Stimulated activated CD4-positive, alpha-beta T cell treated with anti-CD3 and anti-CD28 coated beads, Interleukin-4, amount 100 ng/mL, for 1 hour (primary cell): ENCODE measurements at regions not wholly inside any gene's neighbourhood (a gene's known extent, or its start where the extent isn't known, plus 50 kb on each side); places are given as distances from the start of the nearest gene placed in this dataset.
A peak's percentile ranks its signal among the peaks of the same experiment; 100 is the strongest.

ENCODE experiments used
- DNase-seq: peaks from one replicate; pipeline ENCODE4 v3.0.0-alpha.2; 2020

- DNase-seq: peak; percentile 8
These were observed 146.7 kb downstream of the TSN start for GRCh38 chr2:121902171-121902591.

DNA sequence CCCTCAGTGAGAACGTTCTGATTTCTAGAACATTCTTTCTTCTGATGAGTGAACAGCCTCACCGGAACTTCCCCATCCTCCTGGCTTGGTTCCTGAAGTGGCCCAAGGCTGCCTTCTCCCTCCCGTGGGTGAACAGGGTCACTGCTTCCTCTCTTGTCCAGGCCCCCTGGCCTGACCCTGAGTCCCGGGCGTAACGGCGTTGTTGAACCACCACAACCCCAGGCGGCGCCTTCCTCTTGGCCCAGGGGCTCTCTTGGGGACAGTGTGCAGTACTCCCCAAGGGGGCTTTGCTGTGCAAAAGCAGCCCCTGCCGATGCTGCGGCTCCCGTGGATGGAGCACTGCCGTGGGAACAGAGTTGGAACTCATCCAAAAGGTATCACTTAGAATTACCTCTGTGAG is 147.2 kb downstream of the TSN start:
- no peak for DNase-seq

DNA sequence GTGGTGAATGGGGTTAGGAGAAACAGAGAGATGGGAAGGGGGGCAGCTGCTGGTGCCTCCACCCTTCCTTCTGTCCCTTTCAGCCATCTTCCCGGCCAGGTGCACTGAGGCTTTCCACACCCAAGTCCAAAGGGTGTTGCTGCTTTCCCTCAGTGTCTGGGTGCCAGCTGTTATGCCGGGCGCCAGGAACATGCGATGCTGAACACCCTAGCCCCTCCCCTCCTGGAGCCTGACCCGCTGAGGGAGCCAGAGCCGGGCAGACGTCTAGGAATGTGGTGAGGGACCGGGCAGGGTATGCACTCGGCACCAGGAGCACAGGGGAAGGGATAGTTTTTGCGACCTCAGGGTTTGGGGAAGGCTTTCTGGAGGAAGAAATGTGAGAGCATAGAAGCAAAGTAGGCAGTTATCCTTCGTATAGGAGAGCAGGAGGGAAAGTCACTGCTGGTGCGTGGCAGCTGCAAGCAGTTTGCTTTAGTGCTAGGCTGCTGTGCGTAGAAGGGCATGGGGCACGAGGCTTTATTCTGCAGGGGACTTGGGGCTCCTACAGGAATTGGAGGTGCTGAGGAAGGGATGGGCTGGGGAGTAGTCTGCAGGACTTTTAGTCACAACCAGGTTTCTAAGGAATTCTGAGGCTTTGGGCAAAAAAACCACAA is 147.7 kb downstream of the TSN start:
- no peak for DNase-seq

DNA sequence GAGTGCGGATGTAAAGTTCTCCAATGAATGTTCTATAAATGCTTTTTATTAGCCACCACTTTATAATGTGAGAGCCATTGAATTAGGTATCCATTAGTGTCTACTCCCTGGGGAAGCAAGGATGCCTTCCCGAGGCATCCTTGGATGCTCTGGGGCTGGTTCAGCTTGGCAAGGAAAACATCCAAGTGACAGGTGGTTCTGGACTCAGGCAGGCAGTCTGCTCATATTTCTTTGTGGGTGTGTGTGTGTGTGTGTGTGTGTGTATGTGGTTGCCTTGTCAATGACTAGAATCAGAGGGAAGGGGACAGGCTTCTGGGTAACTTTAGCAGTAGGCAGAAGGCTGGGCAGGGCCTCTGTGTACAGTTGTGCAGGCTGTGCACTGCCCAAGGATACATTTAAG is 149.2 kb downstream of the TSN start:
- no peak for DNase-seq

DNA sequence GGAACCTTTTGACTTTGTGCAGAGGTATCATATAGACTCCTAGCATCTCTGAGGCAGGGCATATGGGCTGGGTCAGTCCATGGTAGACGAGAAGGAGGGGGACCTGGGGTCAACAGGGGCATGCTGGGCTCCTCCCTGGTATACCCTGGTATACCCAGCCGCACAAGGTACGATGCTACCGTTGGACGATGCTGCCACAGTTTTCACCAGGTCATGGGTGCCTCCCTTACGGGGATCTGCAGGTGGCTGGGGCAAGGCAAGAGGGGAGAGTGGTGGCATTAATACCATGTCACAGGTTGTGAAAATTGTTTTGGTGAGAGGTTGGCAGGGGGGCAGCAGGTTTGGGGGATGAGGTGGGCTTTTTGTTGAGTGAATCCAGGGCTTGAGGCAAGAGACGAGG is 149.8 kb downstream of the TSN start:
- DNase-seq: no peak

GRCh38 chr2:121906170-121906569 is 150.7 kb downstream of the TSN start:
- DNase-seq: no peak

DNA sequence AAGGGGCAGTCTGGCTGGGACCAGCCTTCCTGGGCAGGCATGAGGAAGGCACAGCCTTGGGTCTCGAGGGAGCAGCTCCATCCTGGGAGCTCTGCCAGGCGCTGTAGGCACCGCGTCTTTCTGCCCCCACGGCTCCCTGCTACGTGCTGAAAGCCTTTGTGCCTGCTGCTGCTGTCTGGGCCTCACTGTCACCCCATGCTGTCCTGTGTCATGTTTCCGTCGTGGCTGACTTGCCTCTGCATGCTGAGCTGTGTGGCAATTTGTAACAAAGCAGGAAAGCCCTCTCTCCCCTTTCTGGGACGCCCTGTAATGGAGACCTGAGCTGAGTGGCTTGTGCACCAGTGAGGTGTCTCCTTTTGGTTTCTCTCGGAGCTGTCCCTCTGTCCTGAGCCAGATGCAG is 152.5 kb downstream of the TSN start:
- DNase-seq: no peak

- no peak for DNase-seq
These were observed 154.7 kb downstream of the TSN start for GRCh38 chr2:121910139-121910538.

DNA sequence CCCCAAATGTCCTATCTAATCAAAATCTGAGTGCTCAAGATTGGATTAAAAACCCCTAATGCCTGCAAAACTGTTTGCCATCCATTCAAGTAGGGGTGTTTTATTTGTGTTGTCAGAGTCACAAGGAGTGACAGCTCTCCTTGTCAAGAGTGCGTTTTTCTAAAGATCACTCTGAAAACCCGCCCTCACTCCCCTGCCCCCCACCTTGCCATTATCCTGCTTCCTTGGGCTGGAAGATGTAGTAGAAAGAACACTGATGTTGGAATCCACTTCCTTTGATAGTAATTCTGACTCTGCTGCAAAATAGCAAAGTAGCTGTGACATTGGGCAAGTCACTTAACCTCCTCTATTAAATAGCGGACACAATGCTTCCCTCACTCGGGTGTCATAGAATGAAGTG is 155.6 kb downstream of the TSN start:
- no peak for DNase-seq

- no peak for DNase-seq
These were observed 161.7 kb downstream of the TSN start for GRCh38 chr2:121917143-121917542.

GRCh38 chr2:121918231-121918630 is 162.8 kb downstream of the TSN start:
- DNase-seq: no peak

DNA sequence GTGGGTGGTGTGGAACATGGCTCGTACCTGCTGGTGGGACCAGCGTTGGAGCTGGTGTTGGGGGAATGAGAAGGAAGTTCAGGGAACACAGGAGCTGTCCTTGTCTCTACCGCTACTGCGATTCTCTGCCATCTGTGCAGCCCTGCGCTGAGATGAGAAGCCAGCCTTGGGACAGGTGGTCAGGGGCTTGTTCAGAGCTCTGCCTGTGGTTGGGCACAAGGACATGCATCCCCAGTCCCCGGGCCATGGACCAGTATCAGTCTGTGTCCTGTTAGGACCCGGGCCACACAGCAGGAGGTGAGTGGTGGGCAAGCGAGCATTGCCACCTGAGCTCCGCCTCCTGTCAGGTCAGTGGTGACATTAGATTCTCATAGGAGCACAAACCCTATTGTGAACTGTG is 164.4 kb downstream of the TSN start:
- no peak for DNase-seq

GRCh38 chr2:121925466-121925865 is 170.0 kb downstream of the TSN start:
- no peak for DNase-seq

DNA sequence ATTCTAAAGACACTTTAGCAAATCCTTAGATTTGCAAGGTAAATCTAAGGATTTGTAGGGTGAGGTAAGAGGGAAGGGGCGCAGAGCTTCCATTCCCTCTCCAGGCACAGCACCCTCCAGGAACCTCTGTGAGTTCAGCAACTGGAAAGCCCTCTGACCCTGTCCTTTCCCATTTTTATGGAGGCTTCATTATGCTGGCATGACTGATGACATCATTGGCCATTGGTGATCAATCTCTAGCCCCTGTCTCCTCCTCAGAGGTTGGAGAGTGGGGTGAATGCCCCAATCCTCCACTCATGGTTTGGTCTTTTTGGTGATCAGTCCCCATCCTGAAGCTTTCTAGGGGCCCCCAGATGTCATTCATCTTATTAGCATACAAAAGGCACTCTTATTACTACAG is 187.8 kb downstream of the TSN start:
- DNase-seq: no peak

DNA sequence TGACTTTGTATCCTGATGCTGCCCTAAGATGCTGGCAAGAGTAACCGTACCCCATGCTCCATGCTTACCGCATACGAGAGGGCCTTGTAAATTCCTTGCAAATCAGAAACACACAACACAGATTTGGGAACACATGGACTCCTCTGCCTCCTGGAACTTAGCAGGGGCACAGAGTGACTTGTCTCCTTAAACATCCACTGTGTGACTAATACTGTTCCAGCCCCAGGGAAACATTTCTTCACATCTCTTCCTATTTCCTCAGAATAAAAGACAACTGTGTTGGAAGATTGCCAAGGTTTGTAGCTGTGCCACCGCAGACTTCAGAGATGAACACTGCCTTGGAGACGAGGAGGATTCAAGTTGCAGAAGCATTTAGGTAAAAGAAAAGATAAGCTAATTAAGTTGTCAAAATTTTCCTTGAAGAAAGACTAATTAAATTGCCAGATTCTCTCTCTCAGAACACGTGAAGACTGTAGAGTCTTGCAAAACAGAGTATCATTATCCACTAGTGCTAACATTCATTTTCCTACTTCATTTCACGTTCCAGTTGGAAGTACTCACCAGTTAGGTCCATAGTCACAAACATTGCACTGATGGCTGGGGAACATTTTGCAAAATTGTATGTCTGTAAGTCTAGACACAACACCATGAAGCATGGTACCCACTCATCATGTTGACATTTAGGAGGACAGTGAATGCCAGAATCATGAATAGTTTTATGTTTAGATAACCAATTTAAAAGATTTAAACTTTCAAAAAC is 188.8 kb downstream of the TSN start:
- no peak for DNase-seq

DNA sequence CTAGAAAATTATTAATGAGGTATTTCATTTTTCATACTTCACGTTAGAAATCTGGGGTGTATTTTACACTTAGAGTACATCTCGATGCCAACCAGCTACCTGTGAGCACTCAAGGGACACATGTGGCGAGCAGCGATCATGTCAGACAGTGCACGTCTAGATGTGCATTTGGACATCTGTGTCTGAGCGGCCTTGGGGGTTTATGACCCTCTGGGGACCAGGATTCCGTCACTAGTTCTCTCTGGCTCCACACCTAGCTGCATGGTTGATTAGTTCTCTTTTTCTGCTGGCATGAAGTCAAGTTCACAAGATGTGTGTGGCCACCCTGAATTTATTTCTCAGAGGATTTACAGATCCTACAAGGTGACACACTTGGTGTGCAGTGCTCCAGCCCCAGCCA is 192.2 kb downstream of the TSN start:
- no peak for DNase-seq

DNA sequence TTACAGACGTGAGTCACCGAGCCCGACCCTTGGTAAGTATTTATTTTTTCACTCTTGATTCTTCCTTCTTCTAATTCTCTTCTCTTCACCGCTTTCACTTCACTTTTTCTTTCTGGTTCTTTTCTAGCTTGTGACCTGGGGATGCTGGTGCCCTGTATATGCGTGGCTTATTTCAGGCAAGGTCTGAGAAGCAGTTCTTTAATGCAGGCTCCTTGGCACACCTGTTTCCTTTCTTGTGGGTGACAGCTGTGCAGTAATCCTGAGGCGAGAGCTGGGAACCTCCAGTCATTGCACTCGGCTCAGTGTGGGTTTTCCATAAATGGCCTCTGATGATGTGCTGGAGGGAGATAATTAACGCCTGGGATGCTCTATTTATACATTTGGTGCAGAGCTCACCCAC is 193.8 kb downstream of the TSN start:
- no peak for DNase-seq

DNA sequence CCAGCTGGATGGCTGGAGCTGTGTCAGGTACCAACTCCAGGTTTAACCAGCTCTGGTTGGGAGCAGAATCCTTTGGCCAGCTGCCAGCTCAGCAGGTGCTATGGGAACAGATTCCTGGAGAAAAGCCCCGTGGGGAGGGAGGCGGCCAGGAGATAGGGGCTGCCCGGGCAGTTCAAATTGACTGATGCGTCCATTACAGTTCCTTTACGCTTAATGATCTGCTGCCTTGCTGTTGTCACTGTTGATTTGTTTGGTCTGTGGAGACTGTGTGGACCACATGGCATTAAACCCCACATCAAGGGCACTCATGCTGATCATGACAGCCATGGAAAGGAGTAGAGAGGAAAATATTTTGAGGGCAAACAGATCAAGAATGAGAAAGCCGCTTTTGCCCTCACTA is 200.0 kb downstream of the TSN start:
- no peak for DNase-seq

DNA sequence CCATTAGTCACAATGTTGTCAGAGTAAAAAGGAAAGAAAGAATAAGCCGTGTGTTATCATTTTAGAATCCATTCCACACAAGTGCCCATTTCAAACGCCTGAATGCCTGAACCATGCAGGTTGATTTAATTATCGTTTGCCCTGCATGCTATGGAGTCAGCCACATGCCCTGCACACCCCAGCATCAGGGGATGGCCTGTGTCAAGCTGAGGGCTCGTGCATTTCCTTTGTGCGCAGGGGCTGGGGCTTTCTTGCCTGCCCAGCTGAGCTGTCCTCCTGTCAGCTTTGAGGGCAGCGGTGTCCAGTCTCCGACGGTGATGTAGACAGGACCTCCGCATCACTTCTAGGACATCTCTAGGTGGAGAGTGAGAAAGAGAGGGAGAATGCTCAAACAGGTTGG is 200.4 kb downstream of the TSN start:
- DNase-seq: no peak

DNA sequence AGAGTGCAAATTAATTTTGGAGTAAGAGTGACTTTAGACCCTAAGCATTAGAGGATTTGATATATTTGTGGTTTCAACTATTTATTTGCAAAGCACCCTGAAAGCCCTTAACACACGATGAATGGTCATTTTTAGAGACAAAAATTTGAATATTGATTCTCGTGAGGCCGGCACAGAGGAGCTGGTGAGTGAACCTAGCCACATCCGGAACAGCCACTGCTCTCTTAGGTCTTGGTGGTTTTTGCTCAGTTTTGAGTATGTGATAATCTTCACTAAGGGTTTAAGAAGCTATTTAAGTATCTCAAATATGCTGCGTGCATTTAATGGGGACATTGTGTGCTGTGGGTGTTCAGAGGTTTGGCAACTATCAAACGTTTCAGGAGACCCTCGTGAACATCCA is 204.8 kb downstream of the TSN start:
- no peak for DNase-seq

DNA sequence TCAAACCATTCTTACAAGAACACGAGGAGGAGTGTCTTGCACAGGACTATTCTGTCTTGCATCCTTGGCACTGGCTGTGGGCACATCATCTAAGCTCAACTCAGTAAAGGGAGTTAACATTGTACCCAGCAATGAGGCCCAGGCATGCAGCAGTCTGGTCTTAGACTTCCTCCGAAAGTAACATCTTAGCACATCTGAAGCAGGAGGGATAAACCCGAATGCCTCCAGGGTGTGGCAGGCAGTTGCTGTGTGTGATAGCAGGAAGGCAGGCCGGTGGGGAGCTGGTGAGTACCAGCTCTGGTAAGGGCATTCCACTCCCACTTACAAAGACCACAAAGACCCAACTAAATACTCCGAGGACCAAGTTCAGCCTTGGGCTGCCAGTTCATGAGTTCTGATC is 206.3 kb downstream of the TSN start:
- no peak for DNase-seq

DNA sequence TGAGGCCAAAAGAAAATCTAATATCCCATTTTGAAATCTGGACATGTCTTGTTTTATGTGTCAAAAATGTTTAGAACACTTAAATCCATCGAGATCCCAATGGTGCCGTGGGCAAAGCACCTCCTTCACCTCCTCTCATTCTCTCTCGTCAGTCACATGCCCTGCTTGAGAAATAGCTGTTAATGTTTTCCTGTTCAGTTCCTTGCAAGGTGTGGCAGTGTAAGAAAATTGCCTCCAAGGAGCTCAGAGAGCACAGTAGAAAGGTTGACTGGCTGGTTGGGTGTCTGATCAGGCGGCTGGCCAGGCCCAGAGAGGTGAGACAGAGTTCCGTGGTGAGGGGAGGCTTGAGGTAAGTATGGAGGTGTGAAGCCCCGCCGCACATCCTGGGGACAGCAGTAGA is 210.2 kb downstream of the TSN start:
- DNase-seq: no peak

- no peak for DNase-seq
These were observed 211.2 kb downstream of the TSN start for GRCh38 chr2:121966663-121967062.

DNA sequence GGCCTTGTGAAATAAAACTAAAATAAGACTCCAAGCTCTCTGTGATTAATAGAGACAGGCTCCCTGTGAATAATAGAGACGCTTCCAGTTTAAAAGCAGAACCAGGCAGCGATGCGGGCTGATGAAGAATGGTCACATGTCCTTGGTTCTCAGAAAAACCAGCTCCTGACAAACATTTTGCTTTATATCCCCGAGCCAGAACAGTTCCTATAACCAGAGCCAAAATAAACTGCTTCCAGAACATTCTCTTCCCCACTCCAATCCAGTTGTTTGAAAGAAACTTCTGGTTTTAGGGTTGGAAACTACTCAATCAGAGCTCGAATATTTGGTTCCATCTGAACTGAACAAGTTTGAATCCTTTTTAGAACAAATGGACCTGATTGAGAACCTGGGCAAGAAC is 213.7 kb downstream of the TSN start:
- no peak for DNase-seq
